Suprapubic skin (tissue), 4 donors: ENCODE measurements at regions not wholly inside any gene's neighbourhood (a gene's known extent, or its start where the extent isn't known, plus 50 kb on each side); places are given as distances from the start of the nearest gene placed in this dataset.

Experiments
- CTCF ChIP-seq, 2 donors: fragments of 200-600 bp in 1 of 2; fragments of 450-650 bp in 1 of 2; sonication (generic) in 1 of 2; IDR thresholded peaks; one replicate each; pipeline ENCODE4 v1.5.1; 2016 to 2019; ENCODE audit warnings: antibody characterized with exemption in 2 of 2, mild to moderate bottlenecking in 1 of 2, moderate library complexity in 1 of 2
- EP300 ChIP-seq: sonication (generic); formaldehyde crosslinking; IDR thresholded peaks from one replicate; pipeline ENCODE4 v1.6.1; 2017; ENCODE audit warnings: antibody characterized with exemption
- POLR2A ChIP-seq, 2 donors: fragments of 450-650 bp; IDR thresholded peaks; one replicate each; pipeline ENCODE4 v1.6.1; 2017; ENCODE audit warnings: antibody characterized with exemption in 2 of 2, mild to moderate bottlenecking in 2 of 2, moderate library complexity in 2 of 2
- POLR2AphosphoS5 ChIP-seq, 3 donors: sonication (generic); formaldehyde crosslinking; IDR thresholded peaks; one replicate each; pipeline ENCODE4 v1.6.1; 2017; ENCODE audit warnings: antibody characterized with exemption in 3 of 3

GRCh38 chr13:95420501-95420900, 119.2 kb upstream of the ABCC4 start:
- no peak for TF ChIP-seq CTCF (IDR thresholded peaks at IDR 0.05)
- no peak for TF ChIP-seq POLR2A (IDR thresholded peaks at IDR 0.05)
- no peak for TF ChIP-seq POLR2AphosphoS5 (IDR thresholded peaks at IDR 0.05)
- no peak for TF ChIP-seq EP300
